ENCODE measurements at regions not wholly inside any gene's neighbourhood (a gene's known extent, or its start where the extent isn't known, plus 50 kb on each side); places are given as distances from the start of the nearest gene placed in this dataset.

DNA sequence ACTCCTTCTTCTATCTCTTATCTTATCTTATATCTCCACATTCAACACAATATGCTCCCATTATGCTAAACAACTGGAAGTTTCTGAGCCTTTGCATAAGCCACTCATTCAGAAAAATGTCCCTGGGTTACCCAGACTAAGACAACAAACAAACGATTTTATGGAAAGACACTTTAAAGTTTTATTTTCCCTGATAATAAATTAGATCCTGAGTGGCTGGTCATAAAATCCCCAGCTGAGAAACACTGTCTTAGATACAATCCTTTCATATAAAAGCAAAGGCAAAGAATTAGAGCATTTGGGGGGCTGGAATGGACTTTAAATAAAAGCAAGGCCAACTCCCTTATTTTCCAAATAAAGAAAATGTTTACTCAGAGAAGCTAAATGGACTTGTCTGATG is 322.3 kb downstream of the GBE1 start:
- no peak overlapping the region for H3K27ac ChIP-seq
- TF ChIP-seq, protein P1, sequence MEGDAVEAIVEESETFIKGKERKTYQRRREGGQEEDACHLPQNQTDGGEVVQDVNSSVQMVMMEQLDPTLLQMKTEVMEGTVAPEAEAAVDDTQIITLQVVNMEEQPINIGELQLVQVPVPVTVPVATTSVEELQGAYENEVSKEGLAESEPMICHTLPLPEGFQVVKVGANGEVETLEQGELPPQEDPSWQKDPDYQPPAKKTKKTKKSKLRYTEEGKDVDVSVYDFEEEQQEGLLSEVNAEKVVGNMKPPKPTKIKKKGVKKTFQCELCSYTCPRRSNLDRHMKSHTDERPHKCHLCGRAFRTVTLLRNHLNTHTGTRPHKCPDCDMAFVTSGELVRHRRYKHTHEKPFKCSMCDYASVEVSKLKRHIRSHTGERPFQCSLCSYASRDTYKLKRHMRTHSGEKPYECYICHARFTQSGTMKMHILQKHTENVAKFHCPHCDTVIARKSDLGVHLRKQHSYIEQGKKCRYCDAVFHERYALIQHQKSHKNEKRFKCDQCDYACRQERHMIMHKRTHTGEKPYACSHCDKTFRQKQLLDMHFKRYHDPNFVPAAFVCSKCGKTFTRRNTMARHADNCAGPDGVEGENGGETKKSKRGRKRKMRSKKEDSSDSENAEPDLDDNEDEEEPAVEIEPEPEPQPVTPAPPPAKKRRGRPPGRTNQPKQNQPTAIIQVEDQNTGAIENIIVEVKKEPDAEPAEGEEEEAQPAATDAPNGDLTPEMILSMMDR (conservative IDR thresholded peaks at IDR 0.05), result no peak
- no peak for TF ChIP-seq ZFX (IDR thresholded peaks at IDR 0.05)

DNA sequence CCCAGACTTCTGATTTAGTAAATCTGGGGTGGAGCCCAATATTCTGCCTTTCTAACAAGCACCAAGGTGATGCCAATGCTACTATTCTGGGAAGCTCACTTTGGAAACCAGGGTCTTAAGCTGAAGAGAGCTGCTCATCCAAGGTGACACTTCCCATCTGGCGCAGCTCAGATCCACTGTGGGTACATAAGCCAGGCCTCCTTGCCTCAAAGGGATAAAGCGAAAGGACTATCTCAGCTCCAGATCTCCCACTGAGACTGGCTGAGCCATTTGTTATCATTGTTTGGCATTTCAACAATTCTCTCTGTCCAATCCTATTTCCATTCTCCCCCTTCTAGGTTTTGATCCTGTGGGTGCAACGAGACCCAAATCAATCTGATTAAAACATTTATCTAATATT is 323.8 kb downstream of the GBE1 start:
- TF ChIP-seq ZFX (IDR thresholded peaks at IDR 0.05), result no peak
- TF ChIP-seq, protein P1 (conservative IDR thresholded peaks at IDR 0.05), result no peak
- H3K27ac ChIP-seq, result no peak overlapping the region

DNA sequence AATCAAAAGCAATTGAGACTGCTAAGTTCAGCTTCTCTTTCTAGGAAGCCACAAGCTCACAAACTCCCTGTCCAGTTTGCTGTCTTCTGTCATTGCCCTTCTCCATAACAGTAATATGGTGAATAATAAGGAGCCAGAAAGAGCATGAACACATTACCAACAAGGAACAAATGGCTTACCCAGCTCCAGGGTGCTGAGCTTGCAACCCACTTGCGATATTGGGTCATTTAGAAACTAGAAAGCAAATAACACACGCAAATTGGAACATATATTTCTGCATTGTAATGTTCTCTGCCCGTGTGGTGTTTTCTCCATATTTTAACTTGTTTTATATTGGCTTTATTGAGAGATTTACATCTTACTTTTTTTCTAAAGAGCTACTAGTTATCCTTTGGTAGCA is 325.3 kb downstream of the GBE1 start:
- TF ChIP-seq, protein P1 (conservative IDR thresholded peaks at IDR 0.05), result no peak
- no peak for TF ChIP-seq ZFX (IDR thresholded peaks at IDR 0.05)
- H3K27ac ChIP-seq, result no peak overlapping the region

DNA sequence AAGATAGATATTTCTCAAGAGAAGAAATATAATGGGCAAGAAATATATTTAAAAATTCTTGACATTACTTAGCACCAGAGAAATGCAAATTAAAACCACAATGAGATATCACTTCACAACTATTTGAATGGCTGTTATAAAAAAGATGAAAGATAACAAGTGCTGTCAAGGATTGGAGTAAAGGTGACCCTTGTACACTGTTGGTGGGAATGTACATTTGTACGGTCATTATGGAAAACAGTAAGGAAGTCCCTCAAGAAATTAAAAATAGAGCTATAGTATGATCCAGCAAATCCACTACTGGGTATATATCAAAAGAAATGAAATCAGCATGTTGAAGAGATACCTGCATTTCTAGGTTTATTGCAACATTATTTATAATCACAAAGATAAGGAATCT is 326.4 kb downstream of the GBE1 start:
- no peak overlapping the region for H3K27ac ChIP-seq
- no peak for TF ChIP-seq ZFX (IDR thresholded peaks at IDR 0.05)
- TF ChIP-seq, protein P1 (conservative IDR thresholded peaks at IDR 0.05), result no peak

DNA sequence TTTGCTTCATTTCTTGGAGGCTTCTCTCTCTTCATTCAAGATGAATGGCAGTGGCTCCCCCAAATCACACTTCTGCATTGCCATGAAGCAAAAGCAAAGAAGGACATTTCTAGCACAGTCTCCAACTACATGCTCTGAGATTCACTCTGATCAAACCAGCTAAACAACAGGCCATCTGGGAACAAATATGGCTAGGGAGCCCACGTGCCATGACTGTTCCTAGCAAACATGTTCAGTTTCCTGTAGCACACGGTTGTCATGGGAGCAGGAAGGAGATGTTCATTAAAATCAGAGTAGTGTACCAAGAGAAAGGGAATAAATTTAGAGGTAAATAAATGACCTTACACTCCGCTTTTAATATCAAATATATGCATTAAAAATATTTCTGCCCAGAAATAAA is 327.3 kb downstream of the GBE1 start:
- TF ChIP-seq, protein P1 (conservative IDR thresholded peaks at IDR 0.05), result no peak
- no peak for TF ChIP-seq ZFX (IDR thresholded peaks at IDR 0.05)
- no peak overlapping the region for H3K27ac ChIP-seq

DNA sequence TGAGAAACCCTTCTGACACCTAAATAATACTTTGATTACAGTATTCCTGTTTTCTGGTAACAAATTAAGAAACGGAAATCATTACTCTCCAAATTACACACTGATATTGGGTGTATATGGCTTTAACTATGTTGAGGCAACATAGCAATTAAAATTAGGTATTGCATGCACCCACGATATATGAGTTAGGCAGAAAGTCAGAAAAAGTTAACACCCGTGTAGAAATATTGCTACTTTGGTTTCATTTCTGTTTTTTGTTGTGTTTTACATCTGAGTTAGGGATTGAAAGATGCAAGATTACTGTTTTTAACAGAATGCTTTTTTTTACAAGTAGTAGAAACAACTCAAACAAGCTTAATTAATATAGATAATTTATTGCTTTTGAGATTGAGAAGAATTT is 327.8 kb downstream of the GBE1 start:
- H3K27ac ChIP-seq, result no peak overlapping the region
- TF ChIP-seq, protein P1 (conservative IDR thresholded peaks at IDR 0.05), result no peak
- no peak for TF ChIP-seq ZFX (IDR thresholded peaks at IDR 0.05)

DNA sequence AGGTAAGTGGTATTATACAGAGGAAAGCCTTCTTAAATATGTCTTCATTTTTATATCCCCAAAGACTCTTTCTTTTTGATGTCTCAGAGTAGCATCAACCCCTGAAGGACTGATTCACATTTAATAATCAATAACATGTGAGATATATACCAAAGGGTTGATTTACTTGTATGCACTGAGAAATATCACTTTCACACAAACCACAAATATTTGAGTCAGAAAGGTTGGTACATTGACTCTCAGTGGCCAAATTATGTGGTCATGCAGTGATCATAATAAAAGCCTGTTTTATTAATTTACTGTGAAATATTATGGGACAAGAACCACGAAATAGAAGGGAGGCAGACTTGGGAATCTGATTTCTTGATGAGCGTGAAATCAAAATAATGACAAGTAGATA is 329.0 kb downstream of the GBE1 start:
- TF ChIP-seq, protein P1 (conservative IDR thresholded peaks at IDR 0.05), result no peak
- no peak for TF ChIP-seq ZFX (IDR thresholded peaks at IDR 0.05)
- no peak overlapping the region for H3K27ac ChIP-seq
